ENCODE measurements at regions not wholly inside any gene's neighbourhood (a gene's known extent, or its start where the extent isn't known, plus 50 kb on each side); places are given as distances from the start of the nearest gene placed in this dataset.

DNA sequence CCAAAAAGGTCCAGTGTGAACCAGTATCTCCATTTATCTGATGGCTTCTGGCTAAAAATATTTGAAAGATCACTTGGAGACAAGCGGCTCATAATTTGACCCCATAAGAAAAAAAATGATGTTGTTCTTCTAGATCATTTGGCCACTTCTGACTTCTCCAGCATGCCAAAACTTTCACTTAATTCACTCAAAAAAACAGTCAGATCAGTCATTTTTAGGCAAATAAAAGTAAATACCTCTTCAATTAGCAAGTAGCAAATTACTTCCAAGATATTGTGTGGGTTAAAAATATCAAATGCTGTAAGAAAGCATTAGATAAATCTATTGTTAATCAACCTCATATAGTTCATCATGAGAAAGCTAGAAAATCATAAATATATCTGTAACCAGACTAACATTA, 106.0 kb downstream of the ZC3H11B start:
- TF ChIP-seq, protein P1, sequence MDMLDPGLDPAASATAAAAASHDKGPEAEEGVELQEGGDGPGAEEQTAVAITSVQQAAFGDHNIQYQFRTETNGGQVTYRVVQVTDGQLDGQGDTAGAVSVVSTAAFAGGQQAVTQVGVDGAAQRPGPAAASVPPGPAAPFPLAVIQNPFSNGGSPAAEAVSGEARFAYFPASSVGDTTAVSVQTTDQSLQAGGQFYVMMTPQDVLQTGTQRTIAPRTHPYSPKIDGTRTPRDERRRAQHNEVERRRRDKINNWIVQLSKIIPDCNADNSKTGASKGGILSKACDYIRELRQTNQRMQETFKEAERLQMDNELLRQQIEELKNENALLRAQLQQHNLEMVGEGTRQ (IDR thresholded peaks at IDR 0.05): no peak
- TF ChIP-seq MYC (IDR thresholded peaks at IDR 0.05; ENCODE audit: borderline replicate concordance, low read length): no peak
- TF ChIP-seq, protein P2, sequence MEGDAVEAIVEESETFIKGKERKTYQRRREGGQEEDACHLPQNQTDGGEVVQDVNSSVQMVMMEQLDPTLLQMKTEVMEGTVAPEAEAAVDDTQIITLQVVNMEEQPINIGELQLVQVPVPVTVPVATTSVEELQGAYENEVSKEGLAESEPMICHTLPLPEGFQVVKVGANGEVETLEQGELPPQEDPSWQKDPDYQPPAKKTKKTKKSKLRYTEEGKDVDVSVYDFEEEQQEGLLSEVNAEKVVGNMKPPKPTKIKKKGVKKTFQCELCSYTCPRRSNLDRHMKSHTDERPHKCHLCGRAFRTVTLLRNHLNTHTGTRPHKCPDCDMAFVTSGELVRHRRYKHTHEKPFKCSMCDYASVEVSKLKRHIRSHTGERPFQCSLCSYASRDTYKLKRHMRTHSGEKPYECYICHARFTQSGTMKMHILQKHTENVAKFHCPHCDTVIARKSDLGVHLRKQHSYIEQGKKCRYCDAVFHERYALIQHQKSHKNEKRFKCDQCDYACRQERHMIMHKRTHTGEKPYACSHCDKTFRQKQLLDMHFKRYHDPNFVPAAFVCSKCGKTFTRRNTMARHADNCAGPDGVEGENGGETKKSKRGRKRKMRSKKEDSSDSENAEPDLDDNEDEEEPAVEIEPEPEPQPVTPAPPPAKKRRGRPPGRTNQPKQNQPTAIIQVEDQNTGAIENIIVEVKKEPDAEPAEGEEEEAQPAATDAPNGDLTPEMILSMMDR (IDR thresholded peaks at IDR 0.05): no peak

Data from A549 (cell line).